ENCODE measurements at regions not wholly inside any gene's neighbourhood (a gene's known extent, or its start where the extent isn't known, plus 50 kb on each side); places are given as distances from the start of the nearest gene placed in this dataset.

DNA sequence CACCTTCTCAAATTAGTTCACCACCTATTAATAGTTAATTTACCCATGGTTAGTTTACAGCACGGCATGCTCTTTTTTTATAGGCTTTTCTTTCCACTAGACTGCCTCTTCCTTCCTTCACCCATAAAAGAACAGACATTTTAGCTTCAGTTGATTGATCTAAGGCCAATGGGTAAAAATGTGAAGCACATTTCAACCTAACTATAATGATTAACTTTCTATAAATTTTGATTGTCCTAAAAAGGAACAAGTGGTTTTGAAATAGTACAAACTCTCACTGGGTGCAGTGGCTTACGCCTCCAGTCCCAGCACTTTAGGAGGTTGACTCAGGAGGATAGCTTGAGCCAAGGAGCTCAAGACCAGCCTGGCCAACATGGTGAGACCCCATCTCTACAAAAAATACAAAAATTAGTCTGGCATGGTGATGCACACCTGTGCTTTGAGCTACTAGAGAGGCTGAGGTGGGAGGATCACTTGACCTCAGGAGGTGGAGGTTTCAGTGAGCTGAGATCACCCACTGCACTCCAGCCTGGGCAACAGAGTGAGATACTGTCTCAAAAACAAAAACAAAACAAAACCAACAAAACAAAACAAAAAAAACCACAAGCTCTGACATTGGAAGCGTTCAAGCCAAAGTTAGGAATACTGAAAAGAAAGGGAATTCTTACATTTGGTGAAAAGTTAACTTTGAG lies 89.9 kb upstream of the FAT1 start:
- H3K4me3 ChIP-seq (replicated peaks; ENCODE audit: low read depth, low read length), result no peak overlapping the region
- TF ChIP-seq, protein P1, sequence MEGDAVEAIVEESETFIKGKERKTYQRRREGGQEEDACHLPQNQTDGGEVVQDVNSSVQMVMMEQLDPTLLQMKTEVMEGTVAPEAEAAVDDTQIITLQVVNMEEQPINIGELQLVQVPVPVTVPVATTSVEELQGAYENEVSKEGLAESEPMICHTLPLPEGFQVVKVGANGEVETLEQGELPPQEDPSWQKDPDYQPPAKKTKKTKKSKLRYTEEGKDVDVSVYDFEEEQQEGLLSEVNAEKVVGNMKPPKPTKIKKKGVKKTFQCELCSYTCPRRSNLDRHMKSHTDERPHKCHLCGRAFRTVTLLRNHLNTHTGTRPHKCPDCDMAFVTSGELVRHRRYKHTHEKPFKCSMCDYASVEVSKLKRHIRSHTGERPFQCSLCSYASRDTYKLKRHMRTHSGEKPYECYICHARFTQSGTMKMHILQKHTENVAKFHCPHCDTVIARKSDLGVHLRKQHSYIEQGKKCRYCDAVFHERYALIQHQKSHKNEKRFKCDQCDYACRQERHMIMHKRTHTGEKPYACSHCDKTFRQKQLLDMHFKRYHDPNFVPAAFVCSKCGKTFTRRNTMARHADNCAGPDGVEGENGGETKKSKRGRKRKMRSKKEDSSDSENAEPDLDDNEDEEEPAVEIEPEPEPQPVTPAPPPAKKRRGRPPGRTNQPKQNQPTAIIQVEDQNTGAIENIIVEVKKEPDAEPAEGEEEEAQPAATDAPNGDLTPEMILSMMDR (IDR thresholded peaks at IDR 0.05; ENCODE audit: low read depth, low read length, missing control alignments), result no peak
- no peak for DNase-seq (ENCODE audit: extremely low read depth, low read depth)

DNA sequence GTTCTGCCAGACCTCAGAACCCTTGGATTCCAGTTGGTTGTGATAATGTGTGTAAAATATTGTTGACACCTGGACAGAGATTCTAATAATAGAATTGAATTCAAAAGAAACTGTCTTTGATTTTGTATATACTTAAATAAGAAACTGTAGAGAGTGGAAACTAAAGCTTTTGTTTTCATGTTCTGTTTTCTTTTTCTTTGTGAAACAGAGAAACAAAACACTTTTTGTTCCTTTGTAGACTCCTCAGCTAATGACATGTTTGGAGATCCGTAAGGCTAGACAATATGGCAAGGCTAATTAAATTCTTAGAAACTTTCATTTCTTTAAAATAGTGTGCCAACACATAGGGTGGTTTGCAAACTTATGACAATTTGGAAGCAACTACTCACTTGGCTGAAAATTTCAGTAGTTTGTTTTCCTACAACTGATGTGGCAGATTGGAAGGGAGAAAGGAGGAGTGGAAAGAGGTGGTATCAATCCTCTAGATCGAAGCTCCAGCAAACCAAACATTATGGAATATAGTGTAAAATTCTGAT lies 90.9 kb upstream of the FAT1 start:
- no peak for DNase-seq (ENCODE audit: extremely low read depth, low read depth)
- TF ChIP-seq, protein P1 (IDR thresholded peaks at IDR 0.05; ENCODE audit: low read depth, low read length, missing control alignments), result no peak
- H3K4me3 ChIP-seq (replicated peaks; ENCODE audit: low read depth, low read length), result no peak overlapping the region

DNA sequence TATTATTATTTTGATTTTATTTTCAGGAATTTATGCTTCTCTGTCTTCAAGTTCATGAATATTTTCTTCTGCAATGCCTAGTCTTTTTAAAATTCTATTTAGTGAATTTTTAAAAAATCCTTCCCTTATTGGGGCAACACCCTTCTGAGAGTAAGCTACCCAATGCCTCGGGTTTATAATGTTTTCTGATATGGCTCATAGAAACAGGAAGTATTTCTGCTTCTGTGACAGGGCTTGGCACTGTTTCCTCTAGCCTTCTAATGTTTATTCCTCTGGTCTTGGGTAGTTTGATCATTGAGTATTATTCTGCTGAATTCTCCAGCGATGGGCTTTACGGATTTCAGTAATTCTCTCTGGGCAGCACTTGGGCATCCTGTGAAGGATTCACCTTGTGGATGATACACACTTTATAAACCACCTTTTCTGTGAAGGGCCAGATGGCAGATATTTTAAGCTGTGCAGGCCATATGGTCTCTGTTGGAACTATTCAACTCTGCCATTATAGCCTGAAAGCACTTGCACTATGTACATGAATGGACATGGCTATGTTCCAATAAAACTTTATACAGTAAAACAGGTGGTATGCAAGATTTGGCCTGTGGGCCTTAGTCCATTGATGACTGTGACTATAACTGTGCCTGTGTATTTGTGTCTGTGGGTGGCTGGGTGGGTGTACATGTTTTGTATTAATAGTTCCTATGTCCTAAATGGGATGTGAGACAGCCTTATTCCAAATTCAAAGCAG lies 95.9 kb upstream of the FAT1 start:
- no peak for DNase-seq (ENCODE audit: extremely low read depth, low read depth)
- TF ChIP-seq, protein P1 (IDR thresholded peaks at IDR 0.05; ENCODE audit: low read depth, low read length, missing control alignments), result no peak

DNA sequence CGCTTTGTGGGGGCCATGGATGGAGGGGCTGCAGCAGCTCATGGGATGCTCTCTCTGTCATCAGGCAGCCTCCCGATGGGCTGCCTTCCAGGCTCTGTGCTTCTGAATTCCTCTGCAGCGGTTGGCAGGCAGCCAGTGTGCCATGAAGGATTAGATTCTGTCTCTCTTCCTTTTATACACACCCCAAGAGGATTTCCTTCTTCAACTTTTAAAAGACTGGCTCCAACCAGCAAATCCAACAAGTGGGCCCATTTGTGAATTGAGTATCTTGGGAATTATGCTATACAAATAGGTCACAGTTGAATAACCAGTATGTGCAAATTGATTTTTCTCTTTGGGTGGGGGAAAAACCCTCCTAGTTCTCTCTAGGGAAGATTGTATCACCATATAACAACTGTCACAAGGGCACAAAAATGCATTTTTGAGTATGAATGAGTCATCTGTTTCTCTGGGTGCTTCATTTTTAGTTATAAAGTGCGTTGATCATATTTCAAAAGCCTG lies 96.8 kb upstream of the FAT1 start:
- TF ChIP-seq, protein P1 (IDR thresholded peaks at IDR 0.05; ENCODE audit: low read depth, low read length, missing control alignments), result no peak
- no peak for DNase-seq (ENCODE audit: extremely low read depth, low read depth)

More for the DNA sequence above, 95.9 kb upstream of the FAT1 start:
- no peak overlapping the region for H3K4me3 ChIP-seq (replicated peaks; ENCODE audit: low read depth, low read length)

DNA sequence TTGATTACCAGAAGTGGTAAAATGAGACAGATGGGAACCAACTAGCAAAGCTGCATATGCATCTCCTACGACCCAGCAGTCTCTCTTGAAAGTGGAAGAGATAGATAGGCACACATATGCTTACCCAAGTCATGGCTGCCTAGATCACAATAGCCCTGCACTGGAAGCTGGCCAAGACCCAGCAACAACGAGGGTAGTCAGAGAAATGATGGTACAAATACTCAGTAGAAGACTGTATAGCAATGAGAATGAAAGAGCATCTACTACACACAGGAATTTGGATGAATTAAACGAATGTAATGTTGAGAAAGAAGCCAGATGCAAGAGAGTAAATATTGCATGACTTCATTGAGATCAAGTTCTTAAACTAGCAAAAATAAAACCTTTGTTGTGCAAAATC lies 100.3 kb upstream of the FAT1 start:
- TF ChIP-seq, protein P1 (IDR thresholded peaks at IDR 0.05; ENCODE audit: low read depth, low read length, missing control alignments), result no peak
- no peak for DNase-seq (ENCODE audit: extremely low read depth, low read depth)
- H3K4me3 ChIP-seq (replicated peaks; ENCODE audit: low read depth, low read length), result no peak overlapping the region

More for the DNA sequence above, 96.8 kb upstream of the FAT1 start:
- H3K4me3 ChIP-seq (replicated peaks; ENCODE audit: low read depth, low read length), result no peak overlapping the region

DNA sequence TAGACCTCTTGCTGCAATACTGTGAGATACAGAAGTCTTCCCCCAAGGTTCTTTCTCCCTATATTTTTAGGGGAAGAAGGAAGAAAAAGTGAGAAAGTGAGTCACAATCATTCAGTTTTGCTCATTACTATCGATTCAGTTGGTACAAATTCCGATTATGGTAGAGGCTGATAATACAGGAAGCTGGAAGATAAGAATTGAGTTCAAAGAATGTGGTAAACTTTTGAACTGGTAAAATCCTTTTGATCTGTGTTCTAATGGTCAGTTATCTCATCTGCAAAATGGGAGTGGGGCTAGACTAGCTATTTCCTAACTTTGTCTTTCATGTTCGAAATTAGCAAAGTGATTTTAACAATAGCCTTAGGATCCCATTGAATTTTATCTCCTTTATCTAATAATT lies 101.4 kb upstream of the FAT1 start:
- no peak for DNase-seq (ENCODE audit: extremely low read depth, low read depth)
- TF ChIP-seq, protein P1 (IDR thresholded peaks at IDR 0.05; ENCODE audit: low read depth, low read length, missing control alignments), result no peak
- no peak overlapping the region for H3K4me3 ChIP-seq (replicated peaks; ENCODE audit: low read depth, low read length)
